Naive B cell (primary cell): ENCODE measurements at regions not wholly inside any gene's neighbourhood (a gene's known extent, or its start where the extent isn't known, plus 50 kb on each side); places are given as distances from the start of the nearest gene placed in this dataset.

Experiments used
- ATAC-seq, 2 donors: fragments of 150-1000 bp; cut with Tn5 transposase; 2 replicates each; pipeline ENCODE4 v1.10.0; 2021; ENCODE audit warnings: low read depth in 2 of 2, mild to moderate bottlenecking in 2 of 2, moderate library complexity in 2 of 2
- DNase-seq: peaks from one replicate; pipeline ENCODE4 v3.0.0; 2022
- H3K27ac Mint-ChIP-seq, 6 donors: one replicate each; pipeline ENCODE4 v1.8.0; 2020 to 2022; ENCODE audit warnings: mild to moderate bottlenecking in 6 of 6, mixed read lengths in 6 of 6, moderate library complexity in 5 of 6, inconsistent platforms in 2 of 6
- H3K27me3 Mint-ChIP-seq, 3 donors: one replicate each; pipeline ENCODE4 v1.8.0; 2021 to 2022; ENCODE audit warnings: mixed read lengths in 3 of 3, mild to moderate bottlenecking in 1 of 3
- H3K36me3 Mint-ChIP-seq, 2 donors: one replicate each; pipeline ENCODE4 v1.8.0; 2020 to 2022; ENCODE audit warnings: mixed read lengths in 2 of 2, inconsistent platforms in 1 of 2, mild to moderate bottlenecking in 1 of 2
- H3K4me1 Mint-ChIP-seq, 3 donors: one replicate each; pipeline ENCODE4 v1.8.0; 2020 to 2022; ENCODE audit warnings: mixed read lengths in 3 of 3, inconsistent platforms in 1 of 3, mild to moderate bottlenecking in 1 of 3, moderate library complexity in 1 of 3
- H3K4me3 Mint-ChIP-seq, 8 donors: one replicate each; pipeline ENCODE4 v1.8.0; 2020 to 2022; ENCODE audit warnings: mild to moderate bottlenecking in 8 of 8, mixed read lengths in 8 of 8, moderate library complexity in 8 of 8, inconsistent platforms in 2 of 8
- H3K9me3 Mint-ChIP-seq, 7 donors: one replicate each; pipeline ENCODE4 v1.8.0; 2020 to 2022; ENCODE audit warnings: mixed read lengths in 7 of 7, mild to moderate bottlenecking in 5 of 7, inconsistent platforms in 2 of 7, moderate library complexity in 1 of 7

GRCh38 chr20:21874127-21874526 is 168.7 kb downstream of the PAX1 start:
- H3K36me3 Mint-ChIP-seq = no peaks in the 10 kb centered on the region
- no peaks in the 10 kb centered on the region for H3K27me3 Mint-ChIP-seq
- peak overlapping the region in 1 of 6 donors; percentile 35 for H3K27ac Mint-ChIP-seq
- H3K9me3 Mint-ChIP-seq = peaks cover 2 to 19% (median 13%) of the 10 kb centered on the region in 7 donors
- no peak overlapping the region for H3K4me3 Mint-ChIP-seq
- no peaks in the 10 kb centered on the region for H3K4me1 Mint-ChIP-seq
- DNase-seq = no peak
- ATAC-seq = no peak

GRCh38 chr20:21873291-21873690 is 167.8 kb downstream of the PAX1 start:
- Mint-ChIP-seq H3K36me3 (no peaks in the 10 kb centered on the region), H3K4me3 (no peak overlapping the region), H3K27ac (no peak overlapping the region), H3K9me3 (peaks cover 2 to 18% (median 13%) of the 10 kb centered on the region in 7 donors), H3K27me3 (no peaks in the 10 kb centered on the region), H3K4me1 (no peaks in the 10 kb centered on the region)
- ATAC-seq = no peak
- DNase-seq = no peak

- ATAC-seq (no peak), DNase-seq (no peak)
- Mint-ChIP-seq H3K4me1 (no peaks in the 10 kb centered on the region), H3K27ac (no peak overlapping the region), H3K27me3 (no peaks in the 10 kb centered on the region), H3K9me3 (peaks cover 0 to 9% (median 4%) of the 10 kb centered on the region in 7 donors), H3K36me3 (no peaks in the 10 kb centered on the region), H3K4me3 (no peak overlapping the region)
These were observed 162.3 kb downstream of the PAX1 start for GRCh38 chr20:21867811-21868210.

GRCh38 chr20:21867353-21867752 is 161.9 kb downstream of the PAX1 start:
- no peaks in the 10 kb centered on the region for H3K4me1 Mint-ChIP-seq
- H3K27me3 Mint-ChIP-seq = no peaks in the 10 kb centered on the region

GRCh38 chr20:21862956-21863355 is 157.5 kb downstream of the PAX1 start:
- Mint-ChIP-seq H3K9me3 (peaks cover 7 to 27% (median 13%) of the 10 kb centered on the region in 7 donors), H3K36me3 (no peaks in the 10 kb centered on the region), H3K4me1 (no peaks in the 10 kb centered on the region), H3K27ac (no peak overlapping the region), H3K4me3 (no peak overlapping the region), H3K27me3 (no peaks in the 10 kb centered on the region)
- ATAC-seq (no peak), DNase-seq (no peak)

More at GRCh38 chr20:21867353-21867752, 161.9 kb downstream of the PAX1 start:
- Mint-ChIP-seq H3K9me3 (peaks cover 0 to 11% (median 4%) of the 10 kb centered on the region in 7 donors), H3K36me3 (no peaks in the 10 kb centered on the region), H3K4me3 (no peak overlapping the region), H3K27ac (no peak overlapping the region)
- DNase-seq = no peak
- no peak for ATAC-seq

GRCh38 chr20:21862259-21862946 is 156.9 kb downstream of the PAX1 start:
- Mint-ChIP-seq H3K4me1 (no peaks in the 10 kb centered on the region), H3K27me3 (no peaks in the 10 kb centered on the region), H3K27ac (no peak overlapping the region), H3K36me3 (no peaks in the 10 kb centered on the region), H3K4me3 (no peak overlapping the region), H3K9me3 (peaks cover 8 to 31% (median 15%) of the 10 kb centered on the region in 7 donors)
- ATAC-seq (no peak), DNase-seq (no peak)

GRCh38 chr20:21840991-21841390 is 135.5 kb downstream of the PAX1 start:
- ATAC-seq (no peak), DNase-seq (no peak)

GRCh38 chr20:21839982-21840381 is 134.5 kb downstream of the PAX1 start:
- DNase-seq (no peak), ATAC-seq (no peak)
- Mint-ChIP-seq H3K9me3 (peaks cover 0 to 6% (median 3%) of the 10 kb centered on the region in 7 donors), H3K27ac (peak overlapping the region in 1 of 6 donors; percentile 75), H3K4me1 (no peaks in the 10 kb centered on the region), H3K36me3 (no peaks in the 10 kb centered on the region), H3K4me3 (no peak overlapping the region), H3K27me3 (peaks cover 0 to 14% (median 0%) of the 10 kb centered on the region in 3 donors)

More at GRCh38 chr20:21840991-21841390, 135.5 kb downstream of the PAX1 start:
- no peaks in the 10 kb centered on the region for H3K4me1 Mint-ChIP-seq
- H3K27ac Mint-ChIP-seq = no peak overlapping the region
- H3K36me3 Mint-ChIP-seq = no peaks in the 10 kb centered on the region
- H3K4me3 Mint-ChIP-seq = no peak overlapping the region
- H3K9me3 Mint-ChIP-seq = peaks cover 1 to 8% (median 5%) of the 10 kb centered on the region in 7 donors
- H3K27me3 Mint-ChIP-seq = peaks cover 0 to 14% (median 0%) of the 10 kb centered on the region in 3 donors

GRCh38 chr20:21836346-21836745 is 130.9 kb downstream of the PAX1 start:
- ATAC-seq (no peak), DNase-seq (no peak)
- Mint-ChIP-seq H3K4me1 (no peaks in the 10 kb centered on the region), H3K4me3 (no peak overlapping the region), H3K27ac (no peak overlapping the region), H3K27me3 (peaks cover 0 to 9% (median 0%) of the 10 kb centered on the region in 3 donors), H3K9me3 (peaks cover 0 to 6% (median 0%) of the 10 kb centered on the region in 7 donors), H3K36me3 (no peaks in the 10 kb centered on the region)

GRCh38 chr20:21835042-21835441 is 129.6 kb downstream of the PAX1 start:
- Mint-ChIP-seq H3K4me3 (no peak overlapping the region), H3K36me3 (no peaks in the 10 kb centered on the region), H3K27ac (no peak overlapping the region), H3K4me1 (no peaks in the 10 kb centered on the region), H3K27me3 (peaks cover 0 to 9% (median 0%) of the 10 kb centered on the region in 3 donors), H3K9me3 (peaks cover 0 to 6% (median 0%) of the 10 kb centered on the region in 7 donors)
- no peak for DNase-seq
- ATAC-seq = no peak

- Mint-ChIP-seq H3K9me3 (peaks cover 0 to 6% (median 0%) of the 10 kb centered on the region in 7 donors), H3K4me1 (no peaks in the 10 kb centered on the region), H3K36me3 (no peaks in the 10 kb centered on the region), H3K27ac (no peak overlapping the region), H3K27me3 (peaks cover 5 to 7% (median 5%) of the 10 kb centered on the region in 3 donors), H3K4me3 (no peak overlapping the region)
- ATAC-seq (no peak), DNase-seq (no peak)
These were observed 127.2 kb downstream of the PAX1 start for GRCh38 chr20:21832442-21833385.

GRCh38 chr20:21826976-21827375 is 121.5 kb downstream of the PAX1 start:
- DNase-seq (no peak), ATAC-seq (no peak)
- H3K4me1 Mint-ChIP-seq = no peaks in the 10 kb centered on the region
- H3K27me3 Mint-ChIP-seq = peaks cover 0 to 8% (median 6%) of the 10 kb centered on the region in 3 donors
- H3K4me3 Mint-ChIP-seq = no peak overlapping the region
- H3K36me3 Mint-ChIP-seq = no peaks in the 10 kb centered on the region
- H3K27ac Mint-ChIP-seq = no peak overlapping the region
- peaks cover 0 to 9% (median 2%) of the 10 kb centered on the region in 7 donors for H3K9me3 Mint-ChIP-seq

- no peak overlapping the region for H3K27ac Mint-ChIP-seq
- no peaks in the 10 kb centered on the region for H3K4me1 Mint-ChIP-seq
- peaks cover 0 to 5% (median 4%) of the 10 kb centered on the region in 3 donors for H3K27me3 Mint-ChIP-seq
- peaks cover 0 to 12% (median 4%) of the 10 kb centered on the region in 7 donors for H3K9me3 Mint-ChIP-seq
- no peak for DNase-seq
- H3K36me3 Mint-ChIP-seq = no peaks in the 10 kb centered on the region
- no peak for ATAC-seq
- no peak overlapping the region for H3K4me3 Mint-ChIP-seq
These were observed 115.9 kb downstream of the PAX1 start for GRCh38 chr20:21821358-21821757.
